ENCODE measurements at regions not wholly inside any gene's neighbourhood (a gene's known extent, or its start where the extent isn't known, plus 50 kb on each side); places are given as distances from the start of the nearest gene placed in this dataset.
"Not testable (repeated sequence)": the region's sequence is repeated elsewhere in the genome, so short reads cannot be mapped to it uniquely, and the experiment has no call there.

DNA sequence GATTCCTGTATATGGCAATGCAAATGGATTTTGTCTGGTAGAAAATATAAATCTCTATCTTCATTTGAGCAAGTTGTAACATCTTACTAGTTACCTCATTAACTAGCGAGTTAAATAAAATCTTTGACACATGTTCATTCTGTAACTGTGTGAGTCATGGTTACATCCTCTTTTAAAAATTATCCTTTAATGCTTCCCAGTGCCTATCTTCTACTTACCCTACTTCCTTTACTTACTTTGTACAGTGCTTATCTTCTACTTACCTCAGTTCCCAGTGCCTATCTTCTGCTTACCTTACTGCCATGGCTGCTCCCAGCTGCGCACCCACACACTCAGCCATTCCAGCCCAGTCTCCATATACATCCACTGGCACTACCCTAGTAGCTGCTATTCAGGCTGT is 71.9 kb upstream of the GOLGA8B start:
- TF ChIP-seq HDGF (IDR thresholded peaks at IDR 0.05; ENCODE audit: borderline replicate concordance) = no peak
- no peak for TF ChIP-seq L3MBTL2 (conservative IDR thresholded peaks at IDR 0.05)
- no peak for TF ChIP-seq CTBP1 (IDR thresholded peaks at IDR 0.05; ENCODE audit: borderline replicate concordance)
- TF ChIP-seq SP1 (IDR thresholded peaks at IDR 0.05) = no peak
- CTCF ChIA-PET = no interaction called here
- no peak for DNase-seq (ENCODE audit: extremely low spot score)
- POLR2A ChIA-PET = no interaction called here

- TF ChIP-seq TARDBP (IDR thresholded peaks at IDR 0.05) (no peak), ELF4 (IDR thresholded peaks at IDR 0.05) (no peak), SP1 (IDR thresholded peaks at IDR 0.05) (no peak), FOXK2 (IDR thresholded peaks at IDR 0.05) (no peak)
- TF ChIP-seq, protein P1, sequence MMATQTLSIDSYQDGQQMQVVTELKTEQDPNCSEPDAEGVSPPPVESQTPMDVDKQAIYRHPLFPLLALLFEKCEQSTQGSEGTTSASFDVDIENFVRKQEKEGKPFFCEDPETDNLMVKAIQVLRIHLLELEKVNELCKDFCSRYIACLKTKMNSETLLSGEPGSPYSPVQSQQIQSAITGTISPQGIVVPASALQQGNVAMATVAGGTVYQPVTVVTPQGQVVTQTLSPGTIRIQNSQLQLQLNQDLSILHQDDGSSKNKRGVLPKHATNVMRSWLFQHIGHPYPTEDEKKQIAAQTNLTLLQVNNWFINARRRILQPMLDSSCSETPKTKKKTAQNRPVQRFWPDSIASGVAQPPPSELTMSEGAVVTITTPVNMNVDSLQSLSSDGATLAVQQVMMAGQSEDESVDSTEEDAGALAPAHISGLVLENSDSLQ (IDR thresholded peaks at IDR 0.05) = no peak
- CTCF ChIA-PET = no interaction called here
- POLR2A ChIA-PET = no interaction called here
Measured at GRCh38 chr15:34654625-34655024, 71.2 kb upstream of the GOLGA8B start.

DNA sequence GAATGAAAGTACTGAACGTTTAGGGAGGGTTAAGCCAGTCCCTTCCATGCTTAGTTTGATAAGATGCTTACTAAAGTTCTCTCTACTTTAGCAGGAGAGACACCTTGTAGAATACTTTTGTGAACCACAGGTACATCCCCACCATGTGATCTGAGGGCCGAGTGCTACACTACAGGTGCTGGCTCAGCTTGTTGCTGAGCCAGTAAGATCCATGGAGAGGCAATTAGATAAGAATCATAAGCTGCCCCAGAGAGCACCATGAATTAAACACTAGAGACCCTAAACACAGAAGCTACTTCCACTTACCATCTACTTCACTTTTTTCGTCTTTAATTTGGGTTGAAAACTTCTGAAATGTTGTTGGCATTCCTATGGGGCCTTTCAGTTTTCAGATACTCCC is 70.5 kb upstream of the GOLGA8B start:
- no peak for DNase-seq (ENCODE audit: extremely low spot score)
- TF ChIP-seq FOXM1 (IDR thresholded peaks at IDR 0.05; ENCODE audit: borderline replicate concordance) (no peak), SUZ12 (IDR thresholded peaks at IDR 0.05) (no peak), ZNF384 (IDR thresholded peaks at IDR 0.05) (no peak), L3MBTL2 (conservative IDR thresholded peaks at IDR 0.05) (no peak), NFRKB (IDR thresholded peaks at IDR 0.05) (no peak), HDGF (IDR thresholded peaks at IDR 0.05; ENCODE audit: borderline replicate concordance) (no peak), TARDBP (IDR thresholded peaks at IDR 0.05) (no peak), CTBP1 (IDR thresholded peaks at IDR 0.05; ENCODE audit: borderline replicate concordance) (no peak), BHLHE40 (IDR thresholded peaks at IDR 0.05; ENCODE audit: borderline replicate concordance) (no peak), FOXA1 (IDR thresholded peaks at IDR 0.05) (no peak), SP1 (IDR thresholded peaks at IDR 0.05) (no peak), FOXK2 (IDR thresholded peaks at IDR 0.05) (no peak), ARNT (IDR thresholded peaks at IDR 0.05) (no peak), LEF1 (IDR thresholded peaks at IDR 0.05; ENCODE audit: borderline replicate concordance) (no peak), ELF4 (IDR thresholded peaks at IDR 0.05) (no peak)
- TF ChIP-seq, protein P1 (IDR thresholded peaks at IDR 0.05) = no peak
- ChIA-PET POLR2A (no interaction called here), CTCF (no interaction called here)

More at GRCh38 chr15:34654625-34655024, 71.2 kb upstream of the GOLGA8B start:
- DNase-seq (ENCODE audit: extremely low spot score) = no peak

DNA sequence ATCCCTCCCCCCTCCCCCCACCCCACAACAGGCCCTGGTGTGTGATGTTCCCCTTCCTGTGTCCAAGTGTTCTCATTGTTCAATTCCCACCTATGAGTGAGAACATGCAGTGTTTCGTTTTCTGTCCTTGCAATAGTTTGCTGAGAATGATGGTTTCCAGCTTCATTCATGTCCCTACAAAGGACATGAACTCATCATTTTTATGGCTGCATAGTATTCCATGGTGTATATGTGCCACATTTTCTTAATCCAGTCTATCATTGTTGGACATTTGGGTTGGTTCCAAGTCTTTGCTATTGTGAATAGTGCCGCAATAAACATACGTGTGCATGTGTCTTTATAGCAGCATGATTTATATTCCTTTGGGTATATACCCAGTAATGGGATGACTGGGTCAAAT is 69.9 kb upstream of the GOLGA8B start:
- POLR2A ChIA-PET; CTCF ChIA-PET; DNase-seq (ENCODE audit: extremely low spot score): not testable (repeated sequence)

- TF ChIP-seq CTBP1 (IDR thresholded peaks at IDR 0.05; ENCODE audit: borderline replicate concordance) = no peak
- no peak for DNase-seq (ENCODE audit: extremely low spot score)
Measured at GRCh38 chr15:34652726-34653033, 69.2 kb upstream of the GOLGA8B start.

GRCh38 chr15:34651997-34652725 is 68.7 kb upstream of the GOLGA8B start:
- no peak for DNase-seq (ENCODE audit: extremely low spot score)
- TF ChIP-seq, protein P1 (IDR thresholded peaks at IDR 0.05) = no peak
- TF ChIP-seq FOXA1 (IDR thresholded peaks at IDR 0.05) (no peak), L3MBTL2 (conservative IDR thresholded peaks at IDR 0.05) (no peak), FOXM1 (IDR thresholded peaks at IDR 0.05; ENCODE audit: borderline replicate concordance) (no peak), ZNF384 (IDR thresholded peaks at IDR 0.05) (no peak), LEF1 (IDR thresholded peaks at IDR 0.05; ENCODE audit: borderline replicate concordance) (no peak), SP1 (IDR thresholded peaks at IDR 0.05) (no peak), FOXK2 (IDR thresholded peaks at IDR 0.05) (no peak), BHLHE40 (IDR thresholded peaks at IDR 0.05; ENCODE audit: borderline replicate concordance) (no peak), NFRKB (IDR thresholded peaks at IDR 0.05) (no peak), ELF4 (IDR thresholded peaks at IDR 0.05) (no peak)
- CTCF ChIA-PET = no interaction called here
- POLR2A ChIA-PET = no interaction called here

More at GRCh38 chr15:34652726-34653033, 69.2 kb upstream of the GOLGA8B start:
- POLR2A ChIA-PET = no interaction called here
- CTCF ChIA-PET = no interaction called here

GRCh38 chr15:34650177-34650576 is 66.7 kb upstream of the GOLGA8B start:
- POLR2A ChIA-PET = no interaction called here
- no peak for TF ChIP-seq CTBP1 (IDR thresholded peaks at IDR 0.05; ENCODE audit: borderline replicate concordance)
- TF ChIP-seq, protein P1 (IDR thresholded peaks at IDR 0.05) = no peak
- TF ChIP-seq SP1 (IDR thresholded peaks at IDR 0.05) = no peak
- no peak for TF ChIP-seq NFRKB (IDR thresholded peaks at IDR 0.05)
- DNase-seq (ENCODE audit: extremely low spot score) = no peak
- CTCF ChIA-PET = interaction anchor here (0.6 kb wide), 1 partner anchor 171 kb away, joined by 3 read pairs; no protein-coding TSS in a partner anchor

All from HEK293T (cell line).